ENCODE measurements at regions not wholly inside any gene's neighbourhood (a gene's known extent, or its start where the extent isn't known, plus 50 kb on each side); places are given as distances from the start of the nearest gene placed in this dataset.

DNA sequence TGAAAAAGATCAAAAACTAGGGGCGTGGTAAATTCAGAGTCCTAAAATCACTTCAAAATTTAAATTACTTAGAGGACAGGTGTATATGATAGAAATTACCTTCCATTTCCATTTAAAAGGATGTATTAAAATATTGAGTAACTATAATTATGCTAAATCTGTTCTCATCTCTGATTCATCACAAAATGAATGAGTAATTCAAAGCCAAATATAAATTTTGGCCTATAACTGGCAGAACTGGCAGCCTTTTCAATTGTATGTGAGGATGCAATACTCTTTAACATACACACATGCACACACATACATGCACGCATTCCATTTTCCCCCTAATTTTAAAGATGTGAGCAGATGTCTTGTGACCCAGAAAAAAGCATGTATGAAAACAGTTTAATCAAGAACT lies 194.6 kb downstream of the EPM2A start:
- Histone ChIP-seq H4K20me1 (ENCODE audit: control insufficient read depth, insufficient read depth, insufficient read length) (no peaks in the 10 kb centered on the region), H4K91ac (ENCODE audit: insufficient read length, low read depth, low read length) (no peak overlapping the region), H3K4ac (ENCODE audit: low read depth, low read length) (no peak overlapping the region), H2BK20ac (ENCODE audit: low read depth, low read length, poor library complexity, severe bottlenecking) (no peak overlapping the region), H3K23ac (ENCODE audit: insufficient read length, low read depth, low read length) (no peak overlapping the region), H3K79me2 (ENCODE audit: insufficient read depth, low read length) (no peaks in the 10 kb centered on the region), H3K9ac (ENCODE audit: extremely low read depth, insufficient read length, low read length) (no peak overlapping the region), H2BK120ac (ENCODE audit: low read depth, low read length, poor library complexity, severe bottlenecking) (no peak overlapping the region), H2AK5ac (ENCODE audit: insufficient read length, low read length) (no peak overlapping the region), H2BK15ac (ENCODE audit: low read depth, low read length) (no peak overlapping the region), H2BK5ac (ENCODE audit: insufficient read length, low read length) (no peak overlapping the region), H4K8ac (replicated peaks; ENCODE audit: insufficient read length, low read depth, low read length) (no peak overlapping the region), H3K27ac (ENCODE audit: insufficient read length, low read depth, low read length) (no peak overlapping the region), H3K9me3 (ENCODE audit: control insufficient read depth, low read depth, low read length) (no peaks in the 10 kb centered on the region), H3K79me1 (ENCODE audit: insufficient read depth, low read depth, low read length, poor library complexity, severe bottlenecking) (no peaks in the 10 kb centered on the region), H3K27me3 (ENCODE audit: insufficient read depth, low read length) (no peaks in the 10 kb centered on the region), H2AFZ (ENCODE audit: low read length) (no peak overlapping the region), H3K56ac (ENCODE audit: insufficient read length, low read depth, low read length) (no peak overlapping the region), H3K23me2 (ENCODE audit: insufficient read length, low read depth, low read length, poor library complexity, severe bottlenecking) (no peaks in the 10 kb centered on the region), H3K14ac (ENCODE audit: insufficient read depth, low read length) (no peak overlapping the region), H2BK12ac (ENCODE audit: insufficient read length, low read depth, low read length) (no peak overlapping the region), H3K4me1 (ENCODE audit: insufficient read depth, low read length) (no peaks in the 10 kb centered on the region), H3K4me2 (ENCODE audit: insufficient read depth, insufficient read length, low read length) (no peak overlapping the region), H3K18ac (ENCODE audit: insufficient read length, low read depth, low read length) (no peak overlapping the region), H4K5ac (ENCODE audit: insufficient read length, low read depth, low read length) (no peak overlapping the region), H3T11ph (ENCODE audit: low read length) (no peak overlapping the region)
- Mint-ChIP-seq H3K36me3 (ENCODE audit: insufficient read depth in 1 of 3, low read depth in 3 of 3) (no peaks in the 10 kb centered on the region), H3K4me3 (no peak overlapping the region), H3K9me3 (no peaks in the 10 kb centered on the region), H3K27ac (no peak overlapping the region), H3K27me3 (ENCODE audit: low read depth) (peaks cover 18% of the 10 kb centered on the region), H3K4me1 (peaks cover 8 to 9% of the 10 kb centered on the region in 2 experiments)
- TF ChIP-seq, protein P1, sequence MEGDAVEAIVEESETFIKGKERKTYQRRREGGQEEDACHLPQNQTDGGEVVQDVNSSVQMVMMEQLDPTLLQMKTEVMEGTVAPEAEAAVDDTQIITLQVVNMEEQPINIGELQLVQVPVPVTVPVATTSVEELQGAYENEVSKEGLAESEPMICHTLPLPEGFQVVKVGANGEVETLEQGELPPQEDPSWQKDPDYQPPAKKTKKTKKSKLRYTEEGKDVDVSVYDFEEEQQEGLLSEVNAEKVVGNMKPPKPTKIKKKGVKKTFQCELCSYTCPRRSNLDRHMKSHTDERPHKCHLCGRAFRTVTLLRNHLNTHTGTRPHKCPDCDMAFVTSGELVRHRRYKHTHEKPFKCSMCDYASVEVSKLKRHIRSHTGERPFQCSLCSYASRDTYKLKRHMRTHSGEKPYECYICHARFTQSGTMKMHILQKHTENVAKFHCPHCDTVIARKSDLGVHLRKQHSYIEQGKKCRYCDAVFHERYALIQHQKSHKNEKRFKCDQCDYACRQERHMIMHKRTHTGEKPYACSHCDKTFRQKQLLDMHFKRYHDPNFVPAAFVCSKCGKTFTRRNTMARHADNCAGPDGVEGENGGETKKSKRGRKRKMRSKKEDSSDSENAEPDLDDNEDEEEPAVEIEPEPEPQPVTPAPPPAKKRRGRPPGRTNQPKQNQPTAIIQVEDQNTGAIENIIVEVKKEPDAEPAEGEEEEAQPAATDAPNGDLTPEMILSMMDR (conservative IDR thresholded peaks at IDR 0.05), result no peak
- DNase-seq, result no peak
- no CpG with 5 or more reads among the region's 2 CpGs for WGBS (ENCODE audit: extremely low coverage, insufficient read length, low lambda C conversion rate)

Data from H9 (cell line).